ENCODE measurements at regions not wholly inside any gene's neighbourhood (a gene's known extent, or its start where the extent isn't known, plus 50 kb on each side); places are given as distances from the start of the nearest gene placed in this dataset.
"Not testable (repeated sequence)": the region's sequence is repeated elsewhere in the genome, so short reads cannot be mapped to it uniquely, and the experiment has no call there.

- DNase-seq (ENCODE audit: low read depth in 4 of 4, low spot score in 3 of 4) = no peak
Measured at GRCh38 chr9:38518826-38519225, 94.6 kb upstream of the IGFBPL1 start.

GRCh38 chr9:38516273-38516672 lies 92.0 kb upstream of the IGFBPL1 start:
- not testable (repeated sequence) for DNase-seq (ENCODE audit: low read depth in 4 of 4, low spot score in 3 of 4)

- DNase-seq (ENCODE audit: low read depth in 4 of 4, low spot score in 3 of 4) = not testable (repeated sequence)
Measured at GRCh38 chr9:38515055-38515454, 90.8 kb upstream of the IGFBPL1 start.

GRCh38 chr9:38510340-38510739 lies 86.1 kb upstream of the IGFBPL1 start:
- DNase-seq (ENCODE audit: low read depth in 4 of 4, low spot score in 3 of 4) = not testable (repeated sequence)

GRCh38 chr9:38507587-38507986 lies 83.3 kb upstream of the IGFBPL1 start:
- DNase-seq (ENCODE audit: low read depth in 4 of 4, low spot score in 3 of 4) = no peak

- DNase-seq (ENCODE audit: low read depth in 4 of 4, low spot score in 3 of 4) = peak in 1 of 4 donors; percentile 39
Measured at GRCh38 chr9:38500171-38500570, 75.9 kb upstream of the IGFBPL1 start.

- DNase-seq (ENCODE audit: low read depth in 4 of 4, low spot score in 3 of 4) = not testable (repeated sequence)
Measured at GRCh38 chr9:38498551-38498950, 74.3 kb upstream of the IGFBPL1 start.

- no peak for DNase-seq (ENCODE audit: low read depth in 4 of 4, low spot score in 3 of 4)
Measured at GRCh38 chr9:38489057-38489456, 64.8 kb upstream of the IGFBPL1 start.

GRCh38 chr9:38488156-38488698 lies 64.0 kb upstream of the IGFBPL1 start:
- DNase-seq (ENCODE audit: low read depth in 4 of 4, low spot score in 3 of 4) = no peak

GRCh38 chr9:38487418-38488155 lies 63.3 kb upstream of the IGFBPL1 start:
- not testable (repeated sequence) for DNase-seq (ENCODE audit: low read depth in 4 of 4, low spot score in 3 of 4)

GRCh38 chr9:38486837-38487236 lies 62.6 kb upstream of the IGFBPL1 start:
- DNase-seq (ENCODE audit: low read depth in 4 of 4, low spot score in 3 of 4) = no peak

GRCh38 chr9:38486056-38486615 lies 61.9 kb upstream of the IGFBPL1 start:
- DNase-seq (ENCODE audit: low read depth in 4 of 4, low spot score in 3 of 4) = no peak

- DNase-seq (ENCODE audit: low read depth in 4 of 4, low spot score in 3 of 4) = not testable (repeated sequence)
Measured at GRCh38 chr9:38484076-38484665, 59.9 kb upstream of the IGFBPL1 start.

- DNase-seq (ENCODE audit: low read depth in 4 of 4, low spot score in 3 of 4) = no peak
Measured at GRCh38 chr9:38482918-38483592, 58.8 kb upstream of the IGFBPL1 start.

GRCh38 chr9:38478211-38478610 lies 54.0 kb upstream of the IGFBPL1 start:
- no peak for DNase-seq (ENCODE audit: low read depth in 4 of 4, low spot score in 3 of 4)

- DNase-seq (ENCODE audit: low read depth in 4 of 4, low spot score in 3 of 4) = not testable (repeated sequence)
Measured at GRCh38 chr9:38474476-38474875, 50.2 kb upstream of the IGFBPL1 start.
